GM19438 (cell line): ENCODE measurements at regions not wholly inside any gene's neighbourhood (a gene's known extent, or its start where the extent isn't known, plus 50 kb on each side); places are given as distances from the start of the nearest gene placed in this dataset.

Experiments
- ATAC-seq: cut with Tn5 transposase; IDR thresholded peaks from one replicate; pipeline ENCODE4 v1.9.1; 2021; ENCODE audit warnings: low read depth; ENCODE audit not compliant: unreplicated experiment

GRCh38 chr10:128958834-128959690, 508.0 kb upstream of the MGMT start:
- ATAC-seq = no peak

GRCh38 chr10:128959746-128960145, 507.3 kb upstream of the MGMT start:
- ATAC-seq = no peak

GRCh38 chr10:128960517-128960916, 506.5 kb upstream of the MGMT start:
- ATAC-seq = no peak

GRCh38 chr10:128962182-128962581, 504.9 kb upstream of the MGMT start:
- no peak for ATAC-seq

GRCh38 chr10:128963211-128964099, 503.6 kb upstream of the MGMT start:
- ATAC-seq = no peak

- ATAC-seq = no peak
Measured at GRCh38 chr10:128964100-128964403, 503.0 kb upstream of the MGMT start.

GRCh38 chr10:128967980-128968756, 498.9 kb upstream of the MGMT start:
- no peak for ATAC-seq

GRCh38 chr10:128969551-128969950, 497.5 kb upstream of the MGMT start:
- no peak for ATAC-seq

GRCh38 chr10:128971374-128972035, 495.5 kb upstream of the MGMT start:
- no peak for ATAC-seq

- no peak for ATAC-seq
Measured at GRCh38 chr10:128972036-128972405, 495.0 kb upstream of the MGMT start.

GRCh38 chr10:128973221-128973620, 493.8 kb upstream of the MGMT start:
- ATAC-seq = no peak

GRCh38 chr10:128976856-128977255, 490.2 kb upstream of the MGMT start:
- no peak for ATAC-seq

GRCh38 chr10:128978211-128978610, 488.8 kb upstream of the MGMT start:
- ATAC-seq = no peak

- ATAC-seq = no peak
Measured at GRCh38 chr10:128979405-128979804, 487.6 kb upstream of the MGMT start.

- no peak for ATAC-seq
Measured at GRCh38 chr10:128981251-128981650, 485.8 kb upstream of the MGMT start.

- no peak for ATAC-seq
Measured at GRCh38 chr10:128981881-128982615, 485.0 kb upstream of the MGMT start.

- no peak for ATAC-seq
Measured at GRCh38 chr10:128982616-128982915, 484.5 kb upstream of the MGMT start.

GRCh38 chr10:128985036-128985435, 482.0 kb upstream of the MGMT start:
- no peak for ATAC-seq

- no peak for ATAC-seq
Measured at GRCh38 chr10:128990986-128991385, 476.1 kb upstream of the MGMT start.

- no peak for ATAC-seq
Measured at GRCh38 chr10:128992770-128993169, 474.3 kb upstream of the MGMT start.
